HCT116 (cell line): ENCODE measurements at regions not wholly inside any gene's neighbourhood (a gene's known extent, or its start where the extent isn't known, plus 50 kb on each side); places are given as distances from the start of the nearest gene placed in this dataset.

Experiments used
- ATAC-seq: fragments of 200-7000 bp; cut with Tn5 transposase; 2 replicates; pipeline ENCODE4 v1.9.1; 2020; ENCODE audit warnings: mild to moderate bottlenecking, moderate library complexity
- BruUV-seq: library from RNA; stranded (reverse); fragments of 400-500 nt; replicated peaks from 2 replicates; lab custom pipeline; 2021; lab: Mats Ljungman, UMichigan
- CTCF ChIA-PET: fragments of 300-600 bp; sonication (Branson Sonifier 250); formaldehyde crosslinking; loops from one replicate; lab custom pipeline; 2021; ENCODE audit warnings: antibody characterized with exemption; lab: Charles Lee
- POLR2A ChIA-PET: fragments of 300-600, 350-600 bp; sonication (Branson Sonifier 250); formaldehyde crosslinking; loops from one replicate; lab custom pipeline; 2021; ENCODE audit warnings: antibody characterized with exemption; lab: Charles Lee
- RAD21 ChIA-PET, 2 experiments: fragments of 300-600 bp; sonication (Branson Sonifier 250); formaldehyde crosslinking; loops; one replicate each; lab custom pipeline; 2023; ENCODE audit warnings: low total read pairs in 2 of 2; ENCODE audit not compliant: uncharacterized antibody in 2 of 2, unreplicated experiment in 2 of 2, low non-redundant PET in 1 of 2; lab: Charles Lee
- DNase-seq: peaks from one replicate; pipeline ENCODE4 v3.0.0-alpha.2; 2010; ENCODE audit warnings: low read depth, low spot score
- H2AFZ ChIP-seq: fragments of 200-600 bp; shearing (Covaris generic), sonication (generic); 2 replicates; pipeline ENCODE4 v1.6.1; 2017; ENCODE audit warnings: low read depth, mixed run types, mixed read lengths, antibody characterized with exemption, low read length; ENCODE audit not compliant: poor library complexity, severe bottlenecking
- H3K27ac ChIP-seq: 2 replicates; pipeline ENCODE4 v1.5.1; 2012; ENCODE audit warnings: low read depth, low read length
- H3K27me3 ChIP-seq: fragments of 200-600 bp; sonication (generic); 2 replicates; pipeline ENCODE4 v1.6.1; 2016; ENCODE audit warnings: mixed run types, low read length, mixed read lengths; ENCODE audit not compliant: insufficient read depth
- H3K36me3 ChIP-seq, 2 experiments: fragments of 200-500 bp in 1 of 2; fragments of 200-600 bp in 1 of 2; sonication (Bioruptor generic) in 1 of 2; sonication (generic) in 1 of 2; 2 replicates each; pipeline versions ENCODE4 v1.5.1 to v1.6.1; 2014 to 2016; ENCODE audit warnings: low read length in 2 of 2, inconsistent platforms in 1 of 2, mixed read lengths in 1 of 2, mixed run types in 1 of 2; ENCODE audit not compliant: insufficient read depth in 2 of 2, control insufficient read depth in 1 of 2
- H3K4me1 ChIP-seq, 2 experiments: fragments of 200-600 bp in 1 of 2; sonication (generic) in 1 of 2; 2 replicates each; pipeline versions ENCODE4 v1.5.1 to v1.6.1; 2012 to 2017; ENCODE audit warnings: low read length in 2 of 2, inconsistent platforms in 1 of 2, mild to moderate bottlenecking in 1 of 2, mixed read lengths in 1 of 2, mixed run types in 1 of 2, moderate library complexity in 1 of 2; ENCODE audit not compliant: insufficient read depth in 2 of 2, control insufficient read depth in 1 of 2
- H3K4me2 ChIP-seq: fragments of 200-600 bp; sonication (generic); 2 replicates; pipeline ENCODE4 v1.6.1; 2017; ENCODE audit warnings: mixed run types, low read length, mixed read lengths
- H3K4me3 ChIP-seq, 2 experiments: fragments of 200-600 bp in 1 of 2; sonication (generic) in 1 of 2; replicated peaks in 1 of 2; 2 replicates each; pipeline ENCODE4 v1.5.1; 2011 to 2016; ENCODE audit warnings: low read length in 2 of 2, control low read depth in 1 of 2, low read depth in 1 of 2, mild to moderate bottlenecking in 1 of 2, mixed read lengths in 1 of 2, mixed run types in 1 of 2
- H3K79me2 ChIP-seq: fragments of 200-600 bp; sonication (generic); 2 replicates; pipeline ENCODE4 v1.6.1; 2017; ENCODE audit warnings: mild to moderate bottlenecking, mixed run types, low read length, moderate library complexity, mixed read lengths; ENCODE audit not compliant: insufficient read depth
- H3K9ac ChIP-seq: fragments of 200-600 bp; sonication (generic); 2 replicates; pipeline ENCODE4 v1.6.1; 2016; ENCODE audit warnings: low read length, mixed read lengths
- H3K9me2 ChIP-seq: fragments of 200-600 bp; sonication (generic), shearing (Covaris generic); 2 replicates; pipeline ENCODE4 v1.6.1; 2017; ENCODE audit warnings: mixed run types, mild to moderate bottlenecking, moderate library complexity; ENCODE audit not compliant: insufficient read depth
- H3K9me3 ChIP-seq, 2 experiments: fragments of 200-500 bp in 1 of 2; fragments of 200-600 bp in 1 of 2; sonication (Bioruptor generic) in 1 of 2; sonication (generic) in 1 of 2; 2 replicates each; pipeline ENCODE4 v1.6.1; 2014 to 2017; ENCODE audit warnings: low read length in 2 of 2, mixed read lengths in 2 of 2, inconsistent platforms in 1 of 2, low read depth in 1 of 2, mild to moderate bottlenecking in 1 of 2, mixed run types in 1 of 2, moderate library complexity in 1 of 2; ENCODE audit not compliant: control insufficient read depth in 1 of 2, insufficient read depth in 1 of 2
- H4K20me1 ChIP-seq: fragments of 200-600 bp; sonication (generic), shearing (Covaris generic); 2 replicates; pipeline ENCODE4 v1.6.1; 2017; ENCODE audit warnings: mixed run types, mild to moderate bottlenecking, moderate library complexity; ENCODE audit not compliant: insufficient read depth
- CBX3 ChIP-seq: IDR thresholded peaks from 2 replicates; pipeline ENCODE4 v1.6.1; 2012; ENCODE audit warnings: low read depth
- EZH2 ChIP-seq: fragments of 200-600 bp; sonication (generic); IDR thresholded peaks from 2 replicates; pipeline ENCODE4 v1.6.1; 2017; ENCODE audit warnings: antibody characterized with exemption, mixed run types
- EZH2phosphoT487 ChIP-seq: fragments of 200-600 bp; IDR thresholded peaks from 2 replicates; pipeline ENCODE4 v1.6.1; 2018; ENCODE audit warnings: antibody characterized with exemption, borderline replicate concordance
- FOSL1 ChIP-seq: IDR thresholded peaks from 2 replicates; pipeline ENCODE4 v1.6.1; 2012; ENCODE audit warnings: low read depth
- JUND ChIP-seq: IDR thresholded peaks from 2 replicates; pipeline ENCODE4 v1.6.1; 2012
- POLR2A ChIP-seq: IDR thresholded peaks from 2 replicates; pipeline ENCODE4 v1.7.0; 2011; ENCODE audit warnings: borderline replicate concordance; ENCODE audit not compliant: insufficient read depth, insufficient read length; ENCODE audit errors: extremely low read depth
- POLR2AphosphoS5 ChIP-seq: IDR thresholded peaks from 2 replicates; pipeline ENCODE4 v1.6.1; 2011; ENCODE audit warnings: mild to moderate bottlenecking, low read depth, low read length, moderate library complexity
- SIN3A ChIP-seq: IDR thresholded peaks from 2 replicates; pipeline ENCODE4 v1.6.1; 2012; ENCODE audit warnings: low read depth
- SRF ChIP-seq: IDR thresholded peaks from 2 replicates; pipeline ENCODE4 v1.6.1; 2012; ENCODE audit warnings: low read depth
- YY1 ChIP-seq: IDR thresholded peaks from 2 replicates; pipeline ENCODE4 v1.6.1; 2011; ENCODE audit warnings: low read length, low read depth, moderate library complexity, mild to moderate bottlenecking; ENCODE audit not compliant: insufficient replicate concordance; ENCODE audit errors: extremely low read depth
- intact Hi-C: fragments of 100-400 bp; cut with micrococcal nuclease; formaldehyde crosslinking; loops from 2 replicates; pipeline ENCODE4 v1.10.0; 2022
- TF ChIP-seq, protein P1 (sequence below), 3 experiments: fragments of 200-600 bp in 1 of 3; sonication (generic) in 1 of 3; IDR thresholded peaks in 2 of 3; conservative IDR thresholded peaks in 1 of 3; 2 replicates each; pipeline ENCODE4 v1.5.1; 2012 to 2017; ENCODE audit warnings: low read depth in 2 of 3, low read length in 2 of 3, antibody characterized with exemption in 1 of 3, borderline replicate concordance in 1 of 3, control low read depth in 1 of 3, mild to moderate bottlenecking in 1 of 3, mixed read lengths in 1 of 3, mixed run types in 1 of 3, moderate library complexity in 1 of 3; ENCODE audit not compliant: insufficient read depth in 1 of 3
- TF ChIP-seq, protein P2 (sequence below): IDR thresholded peaks from 2 replicates; pipeline ENCODE4 v1.6.1; 2011; ENCODE audit warnings: mild to moderate bottlenecking, low read length, moderate library complexity; ENCODE audit not compliant: insufficient replicate concordance; ENCODE audit errors: extremely low read depth
- TF ChIP-seq, protein P3 (sequence below): IDR thresholded peaks from 2 replicates; pipeline ENCODE4 v1.6.1; 2012; ENCODE audit warnings: low read depth

DNA sequence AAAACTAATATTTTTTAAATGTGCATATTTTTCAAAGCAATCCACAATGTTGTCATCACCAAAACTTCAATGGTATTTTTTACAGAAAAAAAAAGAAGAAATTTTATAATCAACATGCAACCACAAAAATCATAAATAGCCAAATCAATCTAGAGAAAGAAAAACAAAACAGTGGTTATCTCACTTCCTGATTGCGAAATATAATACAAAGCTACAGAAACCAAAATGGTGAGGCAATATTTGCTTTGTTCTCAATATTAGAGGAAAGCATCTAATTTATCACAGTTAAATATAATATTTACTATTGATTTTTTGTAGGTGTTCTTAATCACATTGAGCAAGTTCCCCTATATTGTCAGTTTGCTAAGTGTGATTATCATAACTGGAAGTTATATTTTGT lies 720.7 kb upstream of the ADGRB3 start:
- intact Hi-C loops = no loop called here
- no peak overlapping the region for H3K9ac ChIP-seq
- H3K9me2 ChIP-seq = no peaks in the 10 kb centered on the region
- TF ChIP-seq POLR2A (no peak), SIN3A (no peak), CBX3 (no peak), JUND (no peak), EZH2phosphoT487 (no peak), SRF (no peak), FOSL1 (no peak), POLR2AphosphoS5 (no peak), EZH2 (no peak), YY1 (no peak)
- TF ChIP-seq, protein P1, sequence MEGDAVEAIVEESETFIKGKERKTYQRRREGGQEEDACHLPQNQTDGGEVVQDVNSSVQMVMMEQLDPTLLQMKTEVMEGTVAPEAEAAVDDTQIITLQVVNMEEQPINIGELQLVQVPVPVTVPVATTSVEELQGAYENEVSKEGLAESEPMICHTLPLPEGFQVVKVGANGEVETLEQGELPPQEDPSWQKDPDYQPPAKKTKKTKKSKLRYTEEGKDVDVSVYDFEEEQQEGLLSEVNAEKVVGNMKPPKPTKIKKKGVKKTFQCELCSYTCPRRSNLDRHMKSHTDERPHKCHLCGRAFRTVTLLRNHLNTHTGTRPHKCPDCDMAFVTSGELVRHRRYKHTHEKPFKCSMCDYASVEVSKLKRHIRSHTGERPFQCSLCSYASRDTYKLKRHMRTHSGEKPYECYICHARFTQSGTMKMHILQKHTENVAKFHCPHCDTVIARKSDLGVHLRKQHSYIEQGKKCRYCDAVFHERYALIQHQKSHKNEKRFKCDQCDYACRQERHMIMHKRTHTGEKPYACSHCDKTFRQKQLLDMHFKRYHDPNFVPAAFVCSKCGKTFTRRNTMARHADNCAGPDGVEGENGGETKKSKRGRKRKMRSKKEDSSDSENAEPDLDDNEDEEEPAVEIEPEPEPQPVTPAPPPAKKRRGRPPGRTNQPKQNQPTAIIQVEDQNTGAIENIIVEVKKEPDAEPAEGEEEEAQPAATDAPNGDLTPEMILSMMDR (IDR thresholded peaks at IDR 0.05 in 2 of 3, conservative IDR thresholded peaks at IDR 0.05 in 1 of 3; ENCODE audit: borderline replicate concordance in 1 of 3, insufficient read depth in 1 of 3, low read depth in 2 of 3, low read length in 2 of 3) = no peak
- TF ChIP-seq, protein P2, sequence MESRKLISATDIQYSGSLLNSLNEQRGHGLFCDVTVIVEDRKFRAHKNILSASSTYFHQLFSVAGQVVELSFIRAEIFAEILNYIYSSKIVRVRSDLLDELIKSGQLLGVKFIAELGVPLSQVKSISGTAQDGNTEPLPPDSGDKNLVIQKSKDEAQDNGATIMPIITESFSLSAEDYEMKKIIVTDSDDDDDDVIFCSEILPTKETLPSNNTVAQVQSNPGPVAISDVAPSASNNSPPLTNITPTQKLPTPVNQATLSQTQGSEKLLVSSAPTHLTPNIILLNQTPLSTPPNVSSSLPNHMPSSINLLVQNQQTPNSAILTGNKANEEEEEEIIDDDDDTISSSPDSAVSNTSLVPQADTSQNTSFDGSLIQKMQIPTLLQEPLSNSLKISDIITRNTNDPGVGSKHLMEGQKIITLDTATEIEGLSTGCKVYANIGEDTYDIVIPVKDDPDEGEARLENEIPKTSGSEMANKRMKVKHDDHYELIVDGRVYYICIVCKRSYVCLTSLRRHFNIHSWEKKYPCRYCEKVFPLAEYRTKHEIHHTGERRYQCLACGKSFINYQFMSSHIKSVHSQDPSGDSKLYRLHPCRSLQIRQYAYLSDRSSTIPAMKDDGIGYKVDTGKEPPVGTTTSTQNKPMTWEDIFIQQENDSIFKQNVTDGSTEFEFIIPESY = no peak
- TF ChIP-seq, protein P3, sequence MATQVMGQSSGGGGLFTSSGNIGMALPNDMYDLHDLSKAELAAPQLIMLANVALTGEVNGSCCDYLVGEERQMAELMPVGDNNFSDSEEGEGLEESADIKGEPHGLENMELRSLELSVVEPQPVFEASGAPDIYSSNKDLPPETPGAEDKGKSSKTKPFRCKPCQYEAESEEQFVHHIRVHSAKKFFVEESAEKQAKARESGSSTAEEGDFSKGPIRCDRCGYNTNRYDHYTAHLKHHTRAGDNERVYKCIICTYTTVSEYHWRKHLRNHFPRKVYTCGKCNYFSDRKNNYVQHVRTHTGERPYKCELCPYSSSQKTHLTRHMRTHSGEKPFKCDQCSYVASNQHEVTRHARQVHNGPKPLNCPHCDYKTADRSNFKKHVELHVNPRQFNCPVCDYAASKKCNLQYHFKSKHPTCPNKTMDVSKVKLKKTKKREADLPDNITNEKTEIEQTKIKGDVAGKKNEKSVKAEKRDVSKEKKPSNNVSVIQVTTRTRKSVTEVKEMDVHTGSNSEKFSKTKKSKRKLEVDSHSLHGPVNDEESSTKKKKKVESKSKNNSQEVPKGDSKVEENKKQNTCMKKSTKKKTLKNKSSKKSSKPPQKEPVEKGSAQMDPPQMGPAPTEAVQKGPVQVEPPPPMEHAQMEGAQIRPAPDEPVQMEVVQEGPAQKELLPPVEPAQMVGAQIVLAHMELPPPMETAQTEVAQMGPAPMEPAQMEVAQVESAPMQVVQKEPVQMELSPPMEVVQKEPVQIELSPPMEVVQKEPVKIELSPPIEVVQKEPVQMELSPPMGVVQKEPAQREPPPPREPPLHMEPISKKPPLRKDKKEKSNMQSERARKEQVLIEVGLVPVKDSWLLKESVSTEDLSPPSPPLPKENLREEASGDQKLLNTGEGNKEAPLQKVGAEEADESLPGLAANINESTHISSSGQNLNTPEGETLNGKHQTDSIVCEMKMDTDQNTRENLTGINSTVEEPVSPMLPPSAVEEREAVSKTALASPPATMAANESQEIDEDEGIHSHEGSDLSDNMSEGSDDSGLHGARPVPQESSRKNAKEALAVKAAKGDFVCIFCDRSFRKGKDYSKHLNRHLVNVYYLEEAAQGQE = no peak
- ATAC-seq (no peak), DNase-seq (no peak)
- H4K20me1 ChIP-seq = no peaks in the 10 kb centered on the region
- POLR2A ChIA-PET = no interaction called here
- H3K4me1 ChIP-seq = no peaks in the 10 kb centered on the region
- no TSS peak for BruUV-seq
- H3K36me3 ChIP-seq = no peaks in the 10 kb centered on the region
- CTCF ChIA-PET = no interaction called here
- H3K4me3 ChIP-seq = no peak overlapping the region
- H3K79me2 ChIP-seq = no peaks in the 10 kb centered on the region
- no peak overlapping the region for H2AFZ ChIP-seq
- RAD21 ChIA-PET = no interaction called here
- peaks cover 11 to 16% of the 10 kb centered on the region in 2 experiments; a peak in 3 of 4 replicates for H3K9me3 ChIP-seq
- H3K4me2 ChIP-seq = no peak overlapping the region
- H3K27ac ChIP-seq = no peak overlapping the region
- H3K27me3 ChIP-seq = no peaks in the 10 kb centered on the region
